Body of pancreas (tissue), 4 donors: ENCODE measurements at regions not wholly inside any gene's neighbourhood (a gene's known extent, or its start where the extent isn't known, plus 50 kb on each side); places are given as distances from the start of the nearest gene placed in this dataset.

ENCODE experiments used
- POLR2A ChIP-seq, 3 donors: fragments of 450-650 bp; IDR thresholded peaks; one replicate each; pipeline ENCODE4 v1.6.1; 2016; ENCODE audit warnings: antibody characterized with exemption in 3 of 3, mild to moderate bottlenecking in 2 of 3
- TF ChIP-seq, protein P1 (sequence below), 7 experiments: fragments of 450-650 bp in 4 of 7; fragments of 200-600 bp in 3 of 7; sonication (generic) in 3 of 7; IDR thresholded peaks; one replicate each; pipeline ENCODE4 v1.5.1; 2016 to 2019; ENCODE audit warnings: antibody characterized with exemption in 7 of 7

DNA sequence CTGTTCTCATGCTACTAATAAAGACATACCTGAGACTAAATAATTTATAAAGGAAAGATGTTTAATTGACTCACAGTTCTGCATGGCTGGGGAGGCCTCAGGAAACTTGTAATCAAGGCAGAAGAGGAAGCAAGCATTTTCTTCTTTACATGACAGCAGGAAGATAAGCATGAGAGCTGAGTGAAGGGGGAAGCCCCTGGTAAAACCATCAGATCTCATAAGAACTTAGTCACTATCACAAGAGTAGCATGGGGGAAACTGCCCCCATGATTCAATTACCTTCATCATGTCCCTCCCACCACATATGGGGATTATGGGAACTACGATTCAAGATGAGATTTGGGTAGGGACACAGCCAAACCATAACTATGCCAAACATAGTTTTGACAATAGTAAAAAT is 58.1 kb upstream of the UTY start:
- no peak for TF ChIP-seq POLR2A (IDR thresholded peaks at IDR 0.05)
- TF ChIP-seq, protein P1, sequence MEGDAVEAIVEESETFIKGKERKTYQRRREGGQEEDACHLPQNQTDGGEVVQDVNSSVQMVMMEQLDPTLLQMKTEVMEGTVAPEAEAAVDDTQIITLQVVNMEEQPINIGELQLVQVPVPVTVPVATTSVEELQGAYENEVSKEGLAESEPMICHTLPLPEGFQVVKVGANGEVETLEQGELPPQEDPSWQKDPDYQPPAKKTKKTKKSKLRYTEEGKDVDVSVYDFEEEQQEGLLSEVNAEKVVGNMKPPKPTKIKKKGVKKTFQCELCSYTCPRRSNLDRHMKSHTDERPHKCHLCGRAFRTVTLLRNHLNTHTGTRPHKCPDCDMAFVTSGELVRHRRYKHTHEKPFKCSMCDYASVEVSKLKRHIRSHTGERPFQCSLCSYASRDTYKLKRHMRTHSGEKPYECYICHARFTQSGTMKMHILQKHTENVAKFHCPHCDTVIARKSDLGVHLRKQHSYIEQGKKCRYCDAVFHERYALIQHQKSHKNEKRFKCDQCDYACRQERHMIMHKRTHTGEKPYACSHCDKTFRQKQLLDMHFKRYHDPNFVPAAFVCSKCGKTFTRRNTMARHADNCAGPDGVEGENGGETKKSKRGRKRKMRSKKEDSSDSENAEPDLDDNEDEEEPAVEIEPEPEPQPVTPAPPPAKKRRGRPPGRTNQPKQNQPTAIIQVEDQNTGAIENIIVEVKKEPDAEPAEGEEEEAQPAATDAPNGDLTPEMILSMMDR (IDR thresholded peaks at IDR 0.05) = no peak
